Activated CD4-positive, alpha-beta T cell treated with anti-CD3 and anti-CD28 coated beads, Interleukin-2, amount 50 U/mL, for 4 hours (primary cell): ENCODE measurements at regions not wholly inside any gene's neighbourhood (a gene's known extent, or its start where the extent isn't known, plus 50 kb on each side); places are given as distances from the start of the nearest gene placed in this dataset.
"Not testable (repeated sequence)": the region's sequence is repeated elsewhere in the genome, so short reads cannot be mapped to it uniquely, and the experiment has no call there.

Source experiments
- DNase-seq, 2 experiments: peaks; one replicate each; pipeline ENCODE4 v3.0.0-alpha.2; 2020

DNA sequence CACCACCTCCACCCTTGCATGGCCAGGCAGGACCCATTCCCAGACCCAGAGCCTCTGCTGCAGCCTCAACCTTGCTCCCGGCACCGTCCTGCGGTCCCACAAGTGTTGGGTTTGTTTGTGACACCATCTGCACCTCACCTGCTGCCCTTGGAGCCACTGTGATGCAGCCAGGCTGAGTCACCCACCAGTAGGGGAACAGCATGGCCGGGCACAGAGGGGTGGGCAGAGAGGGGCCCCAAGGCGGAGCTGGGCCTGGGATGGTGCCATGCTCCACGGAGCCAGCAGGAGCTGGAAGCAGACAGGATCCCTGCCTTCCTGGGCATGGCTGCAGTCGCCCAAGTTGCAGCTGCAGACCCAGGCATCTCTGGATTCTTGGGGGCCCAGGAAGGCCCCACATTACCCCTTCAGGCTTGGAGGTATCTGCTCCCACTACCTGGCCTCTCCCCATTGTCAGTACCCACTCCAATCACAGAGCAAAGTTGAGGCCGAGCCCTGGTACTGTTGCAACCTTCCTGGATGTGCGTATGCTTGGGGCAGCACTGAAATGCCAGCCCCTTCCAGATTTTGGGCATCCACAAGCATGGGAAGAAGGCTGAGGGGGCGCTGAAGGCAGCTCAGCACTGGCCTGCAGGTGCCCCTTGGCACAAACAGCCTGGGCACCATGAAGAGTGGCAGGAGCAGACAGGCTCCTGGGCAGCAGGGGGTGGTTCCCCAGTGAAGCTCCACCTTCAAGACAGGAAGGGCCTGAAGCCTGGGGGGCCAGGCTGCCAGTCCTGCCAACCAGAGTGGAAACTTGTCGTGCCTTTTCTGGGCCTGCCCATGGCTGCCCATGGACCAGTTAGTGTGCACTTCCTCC lies 172.8 kb downstream of the MATN1 start:
- no peak for DNase-seq

DNA sequence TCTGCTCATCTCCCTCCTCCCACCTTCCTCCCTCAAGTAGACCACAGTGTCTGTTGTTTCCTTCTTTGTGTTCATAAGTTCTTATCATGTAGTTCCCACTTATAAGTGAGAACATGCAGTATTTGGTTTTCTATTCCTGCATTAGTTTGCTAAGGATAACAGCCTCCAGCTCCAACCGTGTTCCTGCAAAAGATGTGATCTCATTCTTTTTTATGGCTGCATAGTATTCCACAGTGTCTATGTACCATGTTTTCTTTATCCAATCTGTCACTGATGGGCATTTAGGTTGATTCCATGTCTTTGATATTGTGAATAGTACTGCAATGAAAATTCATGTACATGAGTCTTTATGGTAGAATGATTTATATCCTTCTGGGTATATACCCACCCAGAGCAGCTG lies 173.5 kb downstream of the MATN1 start:
- not testable (repeated sequence) for DNase-seq

DNA sequence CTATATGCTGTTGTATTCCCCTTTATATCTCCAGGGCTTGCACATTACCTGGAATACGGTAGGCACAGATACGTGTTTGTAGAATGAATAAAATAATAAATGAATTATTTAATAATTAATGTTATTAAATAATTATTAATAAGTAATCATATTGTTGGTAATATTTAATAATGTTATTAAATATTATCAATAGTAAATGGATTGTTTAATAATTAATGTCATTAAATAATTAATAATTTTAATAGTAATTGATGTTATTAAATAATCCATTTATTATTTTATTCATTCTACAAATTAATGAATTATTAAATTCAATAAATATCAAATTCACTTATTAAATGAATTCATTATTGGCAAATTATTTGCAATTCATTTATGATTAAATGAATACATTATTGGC lies 175.1 kb downstream of the MATN1 start:
- DNase-seq = no peak

DNA sequence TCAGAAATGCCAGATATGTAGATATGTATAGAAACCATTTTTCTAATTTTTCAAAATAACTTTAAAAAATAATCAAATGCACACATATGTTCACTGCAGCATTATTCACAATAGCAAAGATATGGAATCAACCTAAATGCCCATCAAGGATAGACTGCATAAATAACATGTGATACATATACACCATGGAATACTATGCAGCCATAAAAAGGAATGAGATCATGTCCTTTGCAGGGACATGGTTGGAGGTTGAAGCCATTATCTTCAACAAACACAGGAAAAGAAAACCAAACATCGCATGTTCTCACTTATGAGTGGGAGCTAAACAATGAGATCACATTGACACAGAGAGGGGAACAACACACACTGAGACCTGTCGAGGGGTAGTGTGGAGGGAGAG lies 176.1 kb downstream of the MATN1 start:
- not testable (repeated sequence) for DNase-seq

DNA sequence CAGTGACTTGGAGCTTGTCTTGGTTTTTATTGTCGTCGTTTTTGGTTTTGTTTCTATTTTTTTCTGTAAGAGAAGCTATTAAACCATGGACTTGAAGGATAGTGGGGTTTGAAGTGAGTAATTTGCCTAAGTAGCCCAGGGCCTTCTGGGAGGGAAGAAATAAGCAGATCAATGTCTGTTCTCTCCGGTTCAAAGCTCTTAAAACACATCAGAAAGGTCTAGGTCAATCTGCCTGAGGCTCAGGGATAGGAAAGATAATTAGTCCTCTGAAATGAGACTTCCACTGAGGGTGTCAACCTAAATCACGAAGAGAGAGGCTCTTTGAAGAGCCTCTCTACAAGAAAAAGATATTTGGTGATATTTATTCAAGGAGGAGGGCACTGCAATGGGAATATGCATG lies 178.0 kb downstream of the MATN1 start:
- no peak for DNase-seq

DNA sequence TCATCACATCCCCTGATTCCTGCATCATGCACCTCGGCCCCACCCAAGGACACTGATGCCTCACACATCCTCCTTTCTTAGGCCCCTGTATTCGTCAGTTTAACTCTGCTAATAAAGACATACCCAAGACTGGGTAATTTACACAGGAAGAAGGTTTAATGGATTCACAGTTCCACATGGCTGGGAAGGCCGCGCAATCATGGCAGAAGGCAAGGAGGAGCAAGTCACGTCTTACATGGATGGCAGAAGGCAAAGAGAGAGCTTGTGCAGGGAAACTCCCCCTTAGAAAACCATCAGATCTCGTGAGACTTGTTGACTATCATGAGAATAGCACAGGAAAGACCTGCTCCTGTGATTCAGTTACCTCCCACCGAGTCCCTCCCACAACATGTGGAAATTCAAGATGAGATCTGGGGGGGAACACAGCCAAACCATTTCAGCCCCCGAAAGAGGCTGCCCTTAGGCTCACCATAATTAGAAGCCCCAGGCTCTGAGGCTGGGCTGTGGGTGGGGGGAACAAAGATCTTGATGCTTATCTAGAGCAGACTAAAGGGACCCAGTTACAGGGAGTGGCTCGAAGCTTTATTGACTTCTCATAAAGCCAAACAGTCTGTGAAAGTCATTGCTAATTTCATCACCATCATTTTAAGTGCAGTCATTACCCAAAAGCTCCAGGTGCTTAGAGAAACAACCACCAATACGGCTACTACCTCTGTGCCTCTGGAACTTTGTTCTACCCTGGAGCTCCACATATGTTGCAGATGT lies 181.5 kb downstream of the MATN1 start:
- no peak for DNase-seq

DNA sequence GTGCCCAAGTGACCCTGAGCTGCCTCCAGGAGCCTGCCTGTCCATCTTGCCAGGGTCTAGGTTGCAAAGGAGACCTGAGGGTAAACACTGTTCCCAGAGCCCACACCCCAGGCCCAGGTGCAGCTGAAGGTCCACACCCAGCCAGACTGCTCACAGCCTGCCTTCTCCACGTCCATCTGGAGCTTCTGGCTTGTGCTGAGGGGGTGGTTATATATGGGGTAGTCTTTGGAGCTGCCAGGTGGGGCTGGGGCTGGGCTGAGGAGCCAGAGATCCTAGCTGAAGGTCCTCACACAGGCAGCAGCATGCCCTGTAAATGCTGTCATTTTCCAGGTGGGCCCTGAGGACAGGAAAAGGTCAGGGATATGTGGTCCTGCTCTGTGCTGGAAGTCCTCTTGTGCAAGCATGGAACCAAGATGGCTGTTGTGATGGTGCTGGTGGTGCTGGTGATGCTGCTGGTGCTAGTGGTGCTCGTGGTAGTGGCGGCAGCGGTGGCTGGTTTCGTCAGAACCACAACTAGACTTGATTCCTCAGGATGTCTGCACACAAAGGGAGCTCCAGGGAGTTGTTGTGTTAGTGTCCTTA lies 182.7 kb downstream of the MATN1 start:
- no peak for DNase-seq

DNA sequence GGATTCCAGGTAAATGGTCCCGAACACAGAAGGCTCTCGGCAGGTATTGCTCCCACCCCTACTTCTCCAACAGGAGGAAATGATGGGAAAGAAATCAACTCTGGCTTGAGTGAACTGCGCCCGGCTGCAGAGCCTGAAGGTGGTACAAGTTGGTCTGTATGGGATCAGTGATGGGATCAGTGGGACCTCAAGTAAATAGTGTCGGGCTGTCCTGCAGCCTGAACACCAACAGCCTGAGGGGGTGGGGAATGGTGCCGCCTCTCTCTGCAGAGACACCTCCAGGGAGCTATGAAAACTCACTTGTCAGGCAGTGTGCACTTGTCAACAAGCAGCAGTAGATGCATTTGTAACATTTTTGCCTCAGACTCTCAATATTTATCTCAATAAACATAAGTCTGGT lies 183.5 kb downstream of the MATN1 start:
- DNase-seq = no peak

DNA sequence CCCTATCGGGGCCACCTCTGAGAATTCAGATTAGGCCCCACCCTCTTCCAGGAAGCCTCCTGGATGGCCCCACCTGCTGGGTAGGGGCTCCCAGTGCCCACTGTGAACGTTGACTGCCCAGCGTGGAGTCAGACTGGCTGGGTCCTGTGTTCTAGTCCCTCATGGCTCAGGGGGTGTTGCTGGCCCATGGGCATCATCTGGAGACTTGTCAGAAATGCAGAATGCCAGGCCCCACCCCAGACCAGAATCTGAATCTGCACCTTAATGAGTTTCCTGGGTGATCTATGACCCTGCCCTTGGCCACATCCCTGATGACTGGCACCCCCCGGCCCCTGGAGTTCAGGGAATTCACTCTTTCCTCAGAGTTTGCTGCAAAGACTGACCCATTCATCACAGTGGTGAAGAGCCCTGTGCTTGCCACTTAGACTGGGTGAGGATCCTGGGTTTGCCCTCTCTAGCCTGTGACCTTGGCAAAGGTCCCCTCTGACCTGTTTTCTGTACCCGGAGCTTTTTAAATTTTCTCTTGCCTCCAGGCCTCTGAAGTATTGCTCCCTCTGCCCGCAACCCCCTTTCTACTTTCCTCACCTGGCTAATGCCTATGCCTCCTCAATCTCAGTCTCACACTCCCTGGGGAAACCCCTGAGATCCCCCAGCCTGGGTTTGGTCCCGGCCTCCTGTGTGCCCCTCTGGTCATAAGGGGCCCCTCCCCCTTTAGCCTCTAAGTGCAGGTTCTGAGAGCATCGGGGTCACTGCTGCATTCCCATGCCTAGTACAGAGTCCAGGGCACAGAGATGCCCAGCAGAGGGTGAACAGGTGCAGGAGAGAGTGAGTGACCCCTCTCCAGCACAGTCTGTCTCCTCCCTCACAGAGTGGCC lies 184.2 kb downstream of the MATN1 start:
- no peak for DNase-seq

DNA sequence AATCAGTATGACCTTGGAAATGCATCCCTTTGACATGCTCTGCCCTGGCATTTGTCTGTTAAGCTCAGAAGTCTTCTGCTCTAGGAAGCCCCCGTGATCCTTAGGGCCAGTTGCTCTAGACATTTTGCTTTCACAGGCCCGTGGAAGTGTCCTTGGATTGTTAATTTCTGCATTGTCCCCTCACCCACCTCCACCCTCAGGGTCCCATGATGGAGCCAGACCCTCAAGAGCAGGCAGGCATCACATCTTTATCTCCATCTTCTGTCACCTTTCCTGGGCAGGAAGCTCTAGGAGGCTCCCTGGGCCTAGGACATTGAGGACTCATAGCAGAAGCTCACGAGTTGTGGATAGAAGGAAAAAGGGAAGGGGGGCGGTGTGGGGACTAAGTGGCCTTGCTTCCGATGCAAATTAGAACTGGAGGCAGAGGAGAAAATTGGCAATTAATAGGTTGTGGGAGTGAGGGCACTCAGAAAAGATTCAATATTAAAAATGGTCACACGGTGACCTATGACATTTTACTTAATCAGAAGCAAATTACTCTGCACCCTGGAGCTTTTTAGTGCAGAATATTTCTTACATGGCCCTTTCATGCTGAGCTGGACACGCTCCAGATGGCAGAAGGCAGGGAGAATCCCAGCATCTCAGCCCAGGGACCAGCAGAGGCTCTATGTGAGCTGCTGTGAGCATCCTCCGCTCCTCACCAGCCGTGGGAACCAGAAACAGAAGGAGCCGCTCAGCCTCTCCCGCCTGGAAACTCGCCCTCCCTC lies 185.0 kb downstream of the MATN1 start:
- DNase-seq = no peak

DNA sequence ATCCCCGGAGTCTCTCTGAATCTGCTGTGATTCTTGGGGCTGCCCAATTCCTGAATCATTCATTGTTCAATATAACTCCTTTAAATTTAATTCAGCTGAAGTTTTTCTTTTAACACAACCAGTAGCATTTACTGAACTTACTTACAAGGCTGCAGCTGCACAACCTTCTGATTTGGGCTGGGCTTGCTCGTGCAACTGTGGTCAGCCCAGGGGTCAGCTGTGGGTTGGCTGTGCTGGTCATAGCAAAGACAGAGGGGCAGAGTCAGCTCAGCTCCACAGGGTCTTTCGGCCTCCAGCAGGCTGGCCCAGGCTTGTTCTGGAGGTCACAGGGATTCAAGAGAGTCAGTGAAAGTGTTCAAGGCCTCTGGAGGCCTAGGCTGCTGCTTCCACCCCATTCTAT lies 186.1 kb downstream of the MATN1 start:
- no peak for DNase-seq

DNA sequence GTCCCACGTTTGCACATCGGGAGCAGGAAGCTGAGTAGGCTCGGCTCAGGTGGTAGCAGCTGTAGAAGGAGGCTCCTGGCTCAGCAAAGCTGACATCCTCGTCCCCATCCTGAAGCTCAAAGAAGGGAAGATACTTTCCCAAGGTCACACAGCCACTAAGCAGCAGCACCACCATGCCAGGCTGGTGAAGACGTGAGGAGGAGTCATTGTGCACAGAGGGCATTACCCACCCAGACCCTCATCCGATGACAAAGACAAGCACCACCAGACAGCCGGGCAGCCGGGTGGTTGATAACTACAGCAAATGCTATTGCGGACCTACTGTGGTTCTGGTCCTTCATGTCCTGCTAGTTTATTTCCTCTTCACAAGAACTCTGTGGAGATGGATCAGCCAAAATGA lies 186.9 kb downstream of the MATN1 start:
- no peak for DNase-seq

DNA sequence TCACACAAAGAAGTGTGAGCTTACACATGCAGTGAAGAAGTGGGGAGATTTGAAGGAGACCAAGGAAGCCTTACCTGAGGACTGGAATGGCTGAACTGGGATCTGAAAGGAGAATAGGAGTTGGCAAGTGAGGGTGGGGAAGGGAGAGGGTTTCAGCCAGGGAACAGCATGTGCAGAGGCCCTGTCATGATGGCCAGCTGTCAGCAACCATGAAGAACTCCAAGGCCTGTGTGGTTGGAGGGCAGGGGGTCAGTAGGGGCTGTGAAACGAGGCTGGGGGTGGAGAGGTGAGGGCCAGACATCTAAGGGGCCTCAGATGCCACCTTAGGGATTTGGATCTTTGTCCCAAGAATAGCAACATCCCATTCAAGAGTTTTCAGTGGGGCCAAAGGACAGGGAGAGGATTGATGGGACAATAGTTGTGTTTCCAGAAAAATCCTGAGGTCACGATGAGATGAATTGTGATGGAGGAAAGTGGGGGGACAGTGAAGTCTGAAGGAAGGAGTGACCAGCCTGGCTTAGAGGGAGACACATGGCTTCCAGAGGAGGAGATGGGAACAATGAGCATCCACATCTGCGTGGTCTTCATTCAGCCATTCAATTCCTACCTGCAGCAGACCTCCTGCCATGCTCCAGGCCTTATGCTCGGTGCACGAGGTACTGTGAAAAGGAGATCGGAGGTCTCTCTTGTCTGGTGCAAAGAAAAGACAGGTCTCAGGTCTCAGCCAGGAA lies 187.6 kb downstream of the MATN1 start:
- DNase-seq = no peak

DNA sequence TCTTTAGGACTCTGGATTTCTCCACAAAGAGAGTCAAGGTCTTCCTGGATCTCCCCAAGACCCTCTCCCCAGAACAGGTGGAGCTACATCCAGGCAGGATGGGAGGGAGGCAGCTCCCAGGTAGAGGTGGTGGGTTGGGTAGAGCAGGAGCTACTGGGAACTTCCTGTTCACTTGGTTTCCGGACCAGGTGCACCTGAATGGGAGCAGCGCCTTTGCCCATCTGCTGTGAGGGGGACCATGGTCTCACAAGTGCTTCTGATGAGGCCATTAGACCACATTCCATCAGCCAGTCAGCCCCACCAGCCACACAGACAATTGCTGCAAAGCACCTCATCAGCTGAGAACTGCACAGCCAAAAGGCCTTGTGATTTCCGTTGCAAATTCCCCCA lies 188.8 kb downstream of the MATN1 start:
- DNase-seq = no peak

DNA sequence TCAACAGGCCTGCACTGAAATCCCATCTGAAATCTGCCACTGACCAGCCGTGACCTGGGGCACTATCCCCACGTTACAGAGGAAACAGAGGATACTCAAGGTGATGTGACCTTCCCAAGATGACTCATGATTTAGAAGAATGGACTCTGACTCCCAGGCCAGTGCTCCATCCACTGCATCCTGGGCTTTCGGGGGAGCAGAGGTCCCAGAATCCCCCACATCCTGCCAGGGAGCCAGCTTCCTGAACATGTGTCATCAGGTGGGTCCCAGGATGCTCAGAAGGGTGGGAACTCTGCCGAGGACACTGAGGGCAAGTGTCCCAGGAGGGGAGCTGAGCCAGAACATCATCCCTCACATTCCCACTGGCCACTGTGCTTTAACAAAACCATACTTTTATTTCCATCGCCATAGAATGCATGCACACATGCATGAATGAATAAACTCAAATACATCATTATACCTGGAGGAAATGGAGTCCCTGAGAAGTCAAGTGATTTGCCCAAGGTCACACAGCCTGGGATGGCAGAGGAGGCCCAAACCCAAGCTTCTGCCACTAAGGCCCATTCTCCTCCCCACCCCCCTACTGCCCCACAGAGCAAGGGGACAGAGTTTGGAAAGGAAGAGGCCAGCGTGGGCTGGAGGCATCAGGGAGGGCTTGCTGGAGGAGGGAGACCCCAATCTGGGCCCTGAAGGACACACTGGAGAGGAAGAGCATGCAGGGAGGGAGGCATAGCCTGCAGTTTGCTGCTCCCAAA lies 189.4 kb downstream of the MATN1 start:
- no peak for DNase-seq

DNA sequence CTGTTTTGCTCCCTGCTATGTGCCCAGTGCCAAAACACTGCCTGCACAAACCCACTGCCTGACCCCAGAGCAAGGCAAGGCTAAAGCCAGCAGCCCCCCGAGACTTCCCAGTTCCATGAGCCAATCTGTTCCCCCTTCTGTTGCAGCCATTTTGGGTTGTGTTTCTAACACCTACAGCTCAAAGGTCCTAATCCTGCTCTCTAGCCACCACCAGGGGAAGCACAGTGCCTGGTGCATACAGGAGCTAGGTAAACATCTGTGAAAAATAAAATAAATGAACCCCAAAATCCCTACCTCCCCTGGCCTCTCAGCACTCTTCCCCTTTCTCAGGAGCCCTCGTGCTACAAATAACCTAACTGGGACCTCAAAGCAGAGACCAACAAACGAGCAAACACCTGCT lies 190.2 kb downstream of the MATN1 start:
- DNase-seq = no peak

DNA sequence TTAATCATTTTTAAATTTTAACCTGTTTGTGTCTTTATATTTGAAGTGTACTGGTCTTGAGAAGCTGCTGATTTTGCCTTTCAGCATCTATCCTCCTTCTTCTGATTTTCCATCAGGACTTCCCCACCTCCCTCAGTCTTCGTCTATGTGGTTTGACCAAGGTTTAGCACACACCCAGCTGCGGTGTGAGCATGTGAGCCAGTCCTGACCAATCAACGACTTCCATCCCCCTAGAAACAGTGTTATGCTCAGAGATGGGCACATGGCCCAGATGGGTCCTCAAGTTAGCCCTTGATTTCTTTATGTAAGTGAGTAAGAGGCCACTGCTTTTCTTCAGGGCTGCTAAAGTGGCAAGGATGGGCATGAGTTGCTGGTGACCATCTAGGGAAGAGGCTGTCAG lies 190.8 kb downstream of the MATN1 start:
- no peak for DNase-seq

DNA sequence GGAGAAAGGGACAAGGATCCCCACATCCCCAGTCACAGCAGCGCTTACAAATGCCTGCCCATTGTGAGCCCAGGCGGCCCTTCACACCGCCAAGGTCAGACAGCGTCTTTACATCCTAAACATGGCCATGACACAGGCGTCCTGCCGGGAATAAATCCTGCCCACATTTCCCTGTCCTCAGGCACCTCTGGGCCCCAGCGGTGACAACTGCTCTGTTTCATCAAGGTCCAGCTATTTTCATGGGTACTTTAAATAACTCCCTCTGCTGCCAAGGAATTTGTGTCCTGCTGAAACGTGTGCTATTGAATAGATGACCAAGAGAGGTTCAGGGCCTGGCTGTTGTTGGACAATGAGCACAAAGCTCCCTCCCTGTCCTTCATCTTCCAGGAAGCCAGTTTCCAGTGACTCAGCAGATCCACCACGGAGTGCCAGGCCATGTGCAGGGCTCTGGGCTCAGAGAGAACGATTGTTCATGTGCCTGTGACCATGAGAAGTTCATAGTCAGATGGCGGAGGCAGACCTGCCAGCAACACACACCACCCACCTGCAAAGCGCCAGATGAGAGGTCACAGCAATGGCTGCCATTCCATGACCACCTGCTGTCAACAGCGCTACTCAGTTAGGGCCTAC lies 195.8 kb downstream of the MATN1 start:
- DNase-seq = no peak

DNA sequence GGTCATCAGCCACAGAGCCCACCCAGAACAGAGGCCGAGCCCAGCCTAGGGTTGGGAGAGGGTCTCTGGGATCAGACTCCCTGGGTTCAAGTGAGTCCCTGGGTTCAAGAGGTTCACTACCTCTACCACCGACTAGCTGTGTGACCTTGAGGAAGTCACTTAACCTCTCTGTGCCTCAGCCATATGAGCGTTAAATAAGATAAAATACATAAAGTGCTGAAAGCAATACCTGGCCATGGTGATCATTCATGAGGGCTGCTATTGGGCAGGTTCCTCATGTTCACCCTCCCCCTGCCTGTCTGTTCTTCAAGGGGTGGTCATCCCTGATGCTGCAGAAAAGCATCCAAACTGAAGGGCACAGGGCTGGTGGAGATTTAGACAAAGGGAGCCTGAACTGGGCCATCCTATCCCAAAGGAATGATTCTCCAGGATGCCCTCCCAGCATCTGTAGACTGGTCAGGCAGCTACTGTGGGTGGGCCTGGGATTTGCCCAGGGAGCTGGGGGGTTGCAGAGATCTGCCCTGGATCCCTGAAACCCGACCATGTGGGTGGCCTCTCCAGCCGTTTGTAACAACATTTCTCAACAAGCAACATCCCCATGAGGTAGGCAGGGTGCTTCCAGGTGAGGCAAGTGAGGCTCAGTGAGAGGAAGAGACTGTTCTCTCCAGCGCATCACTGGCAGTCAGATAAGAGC lies 196.6 kb downstream of the MATN1 start:
- DNase-seq = no peak
